Chondrocyte (in vitro differentiated cells): ENCODE measurements at regions not wholly inside any gene's neighbourhood (a gene's known extent, or its start where the extent isn't known, plus 50 kb on each side); places are given as distances from the start of the nearest gene placed in this dataset.

ENCODE experiments used
- DNase-seq: peaks from one replicate; pipeline ENCODE4 v3.0.0; 2021; ENCODE audit warnings: mixed read lengths, low spot score
- H3K27ac Mint-ChIP-seq: one replicate; pipeline ENCODE4 v1.8.0; 2021; ENCODE audit warnings: mild to moderate bottlenecking, moderate library complexity, mixed read lengths; ENCODE audit not compliant: unreplicated experiment
- H3K27me3 Mint-ChIP-seq: 2 replicates; pipeline ENCODE4 v1.8.0; 2021; ENCODE audit warnings: low read depth, mixed read lengths
- H3K36me3 Mint-ChIP-seq: 2 replicates; pipeline ENCODE4 v1.8.0; 2021; ENCODE audit warnings: low read depth, mixed read lengths
- H3K4me1 Mint-ChIP-seq: 2 replicates; pipeline ENCODE4 v1.8.0; 2021; ENCODE audit warnings: low read depth, mild to moderate bottlenecking, mixed read lengths
- H3K4me3 Mint-ChIP-seq: one replicate; pipeline ENCODE4 v1.8.0; 2021; ENCODE audit warnings: mild to moderate bottlenecking, moderate library complexity, mixed read lengths; ENCODE audit not compliant: unreplicated experiment
- H3K9me3 Mint-ChIP-seq: 2 replicates; pipeline ENCODE4 v1.8.0; 2021; ENCODE audit warnings: low read depth, mixed read lengths
- CTCF ChIP-seq: fragments of 200-600 bp; sonication (generic); IDR thresholded peaks from 2 replicates; pipeline ENCODE4 v1.5.0; 2021; ENCODE audit warnings: antibody characterized with exemption, mild to moderate bottlenecking, moderate library complexity

GRCh38 chr17:13407381-13407780 is 194.3 kb downstream of the HS3ST3A1 start:
- DNase-seq = no peak
- Mint-ChIP-seq H3K27me3 (no peaks in the 10 kb centered on the region), H3K4me3 (no peak overlapping the region), H3K27ac (no peak overlapping the region), H3K36me3 (no peaks in the 10 kb centered on the region), H3K4me1 (peaks cover 17% of the 10 kb centered on the region), H3K9me3 (no peaks in the 10 kb centered on the region)
- no peak for TF ChIP-seq CTCF

GRCh38 chr17:13405807-13406206 is 195.9 kb downstream of the HS3ST3A1 start:
- no peaks in the 10 kb centered on the region for H3K36me3 Mint-ChIP-seq
- no peaks in the 10 kb centered on the region for H3K27me3 Mint-ChIP-seq
- no peak for TF ChIP-seq CTCF
- H3K9me3 Mint-ChIP-seq = no peaks in the 10 kb centered on the region
- no peak overlapping the region for H3K4me3 Mint-ChIP-seq
- DNase-seq = no peak
- H3K4me1 Mint-ChIP-seq = peaks cover 11% of the 10 kb centered on the region
- H3K27ac Mint-ChIP-seq = no peak overlapping the region

GRCh38 chr17:13405080-13405479 is 196.6 kb downstream of the HS3ST3A1 start:
- H3K27ac Mint-ChIP-seq = no peak overlapping the region
- no peaks in the 10 kb centered on the region for H3K9me3 Mint-ChIP-seq
- H3K36me3 Mint-ChIP-seq = no peaks in the 10 kb centered on the region
- no peak for TF ChIP-seq CTCF
- no peak overlapping the region for H3K4me3 Mint-ChIP-seq
- peaks cover 5% of the 10 kb centered on the region for H3K4me1 Mint-ChIP-seq
- DNase-seq = no peak
- H3K27me3 Mint-ChIP-seq = no peaks in the 10 kb centered on the region

- H3K4me3 Mint-ChIP-seq = no peak overlapping the region
- no peak for TF ChIP-seq CTCF
- no peaks in the 10 kb centered on the region for H3K4me1 Mint-ChIP-seq
- no peaks in the 10 kb centered on the region for H3K27me3 Mint-ChIP-seq
- H3K36me3 Mint-ChIP-seq = no peaks in the 10 kb centered on the region
- no peaks in the 10 kb centered on the region for H3K9me3 Mint-ChIP-seq
- no peak for DNase-seq
- no peak overlapping the region for H3K27ac Mint-ChIP-seq
Measured at GRCh38 chr17:13403982-13404946, 197.5 kb downstream of the HS3ST3A1 start.

- peaks cover 13% of the 10 kb centered on the region for H3K4me1 Mint-ChIP-seq
- no peaks in the 10 kb centered on the region for H3K27me3 Mint-ChIP-seq
- no peak overlapping the region for H3K27ac Mint-ChIP-seq
Measured at GRCh38 chr17:13400491-13400890, 201.2 kb downstream of the HS3ST3A1 start.

More at GRCh38 chr17:13400491-13400890, 201.2 kb downstream of the HS3ST3A1 start:
- Mint-ChIP-seq H3K36me3 (no peaks in the 10 kb centered on the region), H3K9me3 (no peaks in the 10 kb centered on the region), H3K4me3 (no peak overlapping the region)
- no peak for TF ChIP-seq CTCF
- no peak for DNase-seq
